Spleen (tissue), 11 donors: ENCODE measurements at regions not wholly inside any gene's neighbourhood (a gene's known extent, or its start where the extent isn't known, plus 50 kb on each side); places are given as distances from the start of the nearest gene placed in this dataset.

Source experiments
- DNase-seq: peaks from one replicate; pipeline ENCODE4 v3.0.0-alpha.2; 2020
- H3K27ac ChIP-seq, 8 donors: fragments of 200-600 bp; sonication (generic) in 7 of 8; 1 replicate in 4 of 8; 2 replicates in 4 of 8; pipeline versions ENCODE4 v1.5.0 to v1.8.0; 2016 to 2021; ENCODE audit warnings: inconsistent platforms in 4 of 8, mild to moderate bottlenecking in 4 of 8, moderate library complexity in 1 of 8
- H3K27me3 ChIP-seq, 7 donors: fragments of 200-600 bp; sonication (generic) in 6 of 7; replicated peaks in 1 of 7; 1 replicate in 4 of 7; 2 replicates in 3 of 7; pipeline versions ENCODE4 v1.5.0 to v1.8.0; 2016 to 2021; ENCODE audit warnings: inconsistent platforms in 3 of 7, mild to moderate bottlenecking in 1 of 7
- H3K36me3 ChIP-seq, 6 donors: fragments of 200-600 bp; sonication (generic) in 5 of 6; 1 replicate in 4 of 6; 2 replicates in 2 of 6; pipeline versions ENCODE4 v1.5.0 to v1.8.0; 2016 to 2021; ENCODE audit warnings: inconsistent platforms in 2 of 6
- H3K4me1 ChIP-seq, 6 donors: fragments of 200-600 bp; sonication (generic) in 5 of 6; 1 replicate in 3 of 6; 2 replicates in 3 of 6; pipeline versions ENCODE4 v1.5.0 to v1.8.0; 2016 to 2021; ENCODE audit warnings: inconsistent platforms in 3 of 6
- H3K4me3 ChIP-seq, 8 donors: fragments of 200-600 bp; sonication (generic) in 7 of 8; 1 replicate in 4 of 8; 2 replicates in 4 of 8; pipeline versions ENCODE4 v1.5.0 to v1.8.0; 2016 to 2021; ENCODE audit warnings: inconsistent platforms in 4 of 8, mild to moderate bottlenecking in 4 of 8, moderate library complexity in 2 of 8
- H3K9me3 ChIP-seq, 8 donors: fragments of 200-600 bp; sonication (generic) in 7 of 8; 1 replicate in 4 of 8; 2 replicates in 4 of 8; pipeline versions ENCODE4 v1.5.0 to v1.8.0; 2016 to 2021; ENCODE audit warnings: inconsistent platforms in 4 of 8
- POLR2A ChIP-seq, 3 donors: fragments of 450-650 bp; IDR thresholded peaks; one replicate each; pipeline ENCODE4 v1.5.1; 2017; ENCODE audit warnings: antibody characterized with exemption in 3 of 3, mild to moderate bottlenecking in 1 of 3
- POLR2AphosphoS5 ChIP-seq, 3 donors: sonication (generic); formaldehyde crosslinking; IDR thresholded peaks; one replicate each; pipeline ENCODE4 v1.5.1; 2017; ENCODE audit warnings: antibody characterized with exemption in 3 of 3
- whole genome bisulfite sequencing, 5 donors: extraction: QIAGEN DNeasy Blood & Tissue Kit in 3 of 5; methylation state at CpG; one replicate each; pipeline versions ENCODE4 v1.1.5 to v1.1.7; 2013 to 2018; 5-methylcytosine and 5-hydroxymethylcytosine counted together
- intact Hi-C: fragments of 100-400 bp; cut with DNase I; formaldehyde crosslinking; loops from one replicate; pipeline ENCODE4 v1.15.0; 2023; ENCODE audit warnings: low total_unique reads
- TF ChIP-seq, protein P1 (sequence below), 11 experiments: fragments of 200-600 bp in 7 of 11; fragments of 450-650 bp in 4 of 11; sonication (generic) in 4 of 11; IDR thresholded peaks in 8 of 11; conservative IDR thresholded peaks in 3 of 11; 1 replicate in 7 of 11; 2 replicates in 4 of 11; pipeline versions ENCODE4 v1.4.0 to v1.8.0; 2016 to 2021; ENCODE audit warnings: antibody characterized with exemption in 11 of 11, inconsistent platforms in 4 of 11, mild to moderate bottlenecking in 1 of 11
- donor health status: healthy with polysubstance abuse.
- donor health status: DM: no; HTN: no; CAD: no; lungs with moderate emphysema.
- donor health status: DM: no; HTN: no; CAD: no.
- donor health status: Bipolar disorder and iron deficiency.
- donor health status: healthy.
- donor health status: DM: no; HTN: no; CAD: no.
- donor health status: DM: yes; HTN: yes; CAD: no.

DNA sequence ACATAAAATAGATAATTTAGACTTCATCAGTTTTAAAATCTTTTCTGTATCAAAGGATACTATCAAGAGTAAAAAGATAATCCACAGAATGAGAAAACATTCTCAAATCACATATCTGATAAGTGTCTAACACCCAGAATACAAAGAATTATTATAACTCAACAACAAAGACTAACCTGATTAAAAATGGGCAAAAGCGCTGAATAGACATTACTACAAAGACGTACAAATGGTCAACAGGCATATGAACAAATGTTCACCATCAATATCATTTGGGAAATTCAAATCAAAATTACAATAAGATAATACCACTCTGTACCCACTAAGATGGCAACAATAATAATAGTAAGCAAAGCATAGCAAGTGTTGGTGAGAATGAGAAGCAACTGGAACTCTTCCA is 503.8 kb downstream of the CDH26 start:
- H3K36me3 ChIP-seq = no peaks in the 10 kb centered on the region
- H3K27ac ChIP-seq = no peak overlapping the region
- 89 to 99% (median 91%) methylated on average over 2 of the region's 2 CpGs for WGBS, 5 donors
- no peak for TF ChIP-seq POLR2AphosphoS5 (IDR thresholded peaks at IDR 0.05)
- H3K4me3 ChIP-seq = no peak overlapping the region
- DNase-seq = no peak
- H3K4me1 ChIP-seq = no peaks in the 10 kb centered on the region
- H3K9me3 ChIP-seq = peaks cover 0 to 10% (median 2%) of the 10 kb centered on the region in 8 donors
- intact Hi-C loops = no loop called here
- H3K27me3 ChIP-seq = no peaks in the 10 kb centered on the region

DNA sequence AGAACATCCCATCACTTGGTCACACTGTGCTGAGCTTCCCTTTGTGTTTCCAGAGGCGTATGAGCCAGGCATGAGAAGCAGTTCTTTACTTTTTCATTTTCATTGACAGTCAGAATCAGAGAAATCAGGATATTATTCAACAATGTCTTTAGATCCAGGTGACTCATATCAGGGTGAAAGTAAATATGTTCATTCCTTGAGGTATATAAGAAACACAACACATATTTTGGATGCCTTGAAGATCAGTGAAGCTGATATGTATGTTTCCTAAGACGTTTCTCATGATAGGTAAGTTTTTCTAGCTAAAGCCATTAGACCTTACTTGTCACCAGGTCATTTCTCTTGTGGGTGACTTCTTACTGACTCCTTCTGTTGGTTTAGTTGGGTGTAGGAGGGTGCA is 505.6 kb downstream of the CDH26 start:
- Histone ChIP-seq H3K4me1 (no peaks in the 10 kb centered on the region), H3K27me3 (no peaks in the 10 kb centered on the region), H3K27ac (no peak overlapping the region), H3K9me3 (peaks cover 0 to 10% (median 2%) of the 10 kb centered on the region in 8 donors), H3K36me3 (no peaks in the 10 kb centered on the region), H3K4me3 (no peak overlapping the region)
- TF ChIP-seq POLR2A (IDR thresholded peaks at IDR 0.05) = no peak
- TF ChIP-seq, protein P1, sequence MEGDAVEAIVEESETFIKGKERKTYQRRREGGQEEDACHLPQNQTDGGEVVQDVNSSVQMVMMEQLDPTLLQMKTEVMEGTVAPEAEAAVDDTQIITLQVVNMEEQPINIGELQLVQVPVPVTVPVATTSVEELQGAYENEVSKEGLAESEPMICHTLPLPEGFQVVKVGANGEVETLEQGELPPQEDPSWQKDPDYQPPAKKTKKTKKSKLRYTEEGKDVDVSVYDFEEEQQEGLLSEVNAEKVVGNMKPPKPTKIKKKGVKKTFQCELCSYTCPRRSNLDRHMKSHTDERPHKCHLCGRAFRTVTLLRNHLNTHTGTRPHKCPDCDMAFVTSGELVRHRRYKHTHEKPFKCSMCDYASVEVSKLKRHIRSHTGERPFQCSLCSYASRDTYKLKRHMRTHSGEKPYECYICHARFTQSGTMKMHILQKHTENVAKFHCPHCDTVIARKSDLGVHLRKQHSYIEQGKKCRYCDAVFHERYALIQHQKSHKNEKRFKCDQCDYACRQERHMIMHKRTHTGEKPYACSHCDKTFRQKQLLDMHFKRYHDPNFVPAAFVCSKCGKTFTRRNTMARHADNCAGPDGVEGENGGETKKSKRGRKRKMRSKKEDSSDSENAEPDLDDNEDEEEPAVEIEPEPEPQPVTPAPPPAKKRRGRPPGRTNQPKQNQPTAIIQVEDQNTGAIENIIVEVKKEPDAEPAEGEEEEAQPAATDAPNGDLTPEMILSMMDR (IDR thresholded peaks at IDR 0.05 in 8 of 11, conservative IDR thresholded peaks at IDR 0.05 in 3 of 11) = no peak
- no peak for TF ChIP-seq POLR2AphosphoS5 (IDR thresholded peaks at IDR 0.05)
- 52 to 68% (median 63%) methylated on average over 2 of the region's 2 CpGs for WGBS, 5 donors
- no peak for DNase-seq
- intact Hi-C loops = no loop called here

DNA sequence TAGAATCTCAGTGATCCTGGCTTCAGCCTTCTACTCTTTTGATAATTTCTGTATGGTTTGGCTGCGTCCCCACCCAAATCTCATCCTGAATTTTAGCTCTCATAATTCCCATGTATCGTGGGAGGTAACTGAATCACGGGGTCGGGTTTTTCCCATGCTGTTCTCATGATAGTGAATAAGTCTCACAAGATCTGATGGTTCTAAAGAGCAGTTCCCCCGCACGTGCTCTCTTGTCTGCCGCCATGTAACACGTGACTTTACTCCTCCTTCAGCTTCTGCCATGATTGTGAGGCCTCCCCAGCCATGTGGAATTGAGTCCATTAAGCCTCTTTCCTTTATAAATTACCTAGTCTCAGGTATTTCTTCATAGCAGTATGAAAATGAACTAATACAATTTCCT is 507.2 kb downstream of the CDH26 start:
- intact Hi-C loops = no loop called here
- Histone ChIP-seq H3K4me1 (no peaks in the 10 kb centered on the region), H3K36me3 (no peaks in the 10 kb centered on the region), H3K27ac (no peak overlapping the region), H3K9me3 (peaks cover 0 to 10% (median 2%) of the 10 kb centered on the region in 8 donors), H3K4me3 (no peak overlapping the region), H3K27me3 (no peaks in the 10 kb centered on the region)
- TF ChIP-seq POLR2A (IDR thresholded peaks at IDR 0.05) (no peak), POLR2AphosphoS5 (IDR thresholded peaks at IDR 0.05) (no peak)
- TF ChIP-seq, protein P1 (IDR thresholded peaks at IDR 0.05 in 8 of 11, conservative IDR thresholded peaks at IDR 0.05 in 3 of 11) = no peak
- WGBS, 5 donors = 85 to 91% (median 86%) methylated on average over 8 of the region's 8 CpGs
- DNase-seq = no peak

DNA sequence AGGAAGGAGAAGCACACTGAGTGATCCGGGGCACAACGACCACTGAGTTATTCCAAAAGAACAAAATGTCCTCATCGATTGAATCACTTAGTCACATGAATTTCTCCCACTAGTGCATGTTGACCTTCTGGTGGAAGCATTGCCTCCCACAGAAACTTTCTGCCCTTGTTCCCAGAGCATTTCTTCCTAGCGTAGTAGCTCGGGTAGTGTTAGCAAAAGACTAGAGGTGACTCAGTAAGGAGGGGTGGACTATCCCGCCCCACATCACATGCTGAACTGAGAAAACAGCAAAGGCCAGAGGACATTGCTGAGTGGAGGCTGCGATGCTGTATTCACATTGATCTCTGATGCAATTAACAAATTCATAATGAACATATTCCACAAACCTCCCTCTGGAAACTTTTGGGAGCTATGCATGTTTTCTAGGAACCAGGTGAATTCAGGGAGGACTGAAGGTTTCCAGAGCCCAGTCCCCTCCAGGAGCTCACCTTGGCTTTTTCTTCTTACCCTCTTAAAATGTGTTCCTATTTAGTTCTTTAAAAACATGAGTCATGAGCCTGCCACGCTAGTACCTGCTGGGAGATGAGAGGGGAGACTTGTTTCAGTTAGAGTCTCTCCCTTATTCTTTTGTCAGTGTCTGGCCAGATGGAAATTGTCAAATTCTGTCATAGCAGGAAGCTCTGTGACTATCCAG is 507.9 kb downstream of the CDH26 start:
- 63 to 84% (median 79%) methylated on average over 8 of the region's 8 CpGs for WGBS, 5 donors
- Histone ChIP-seq H3K27me3 (no peaks in the 10 kb centered on the region), H3K4me1 (no peaks in the 10 kb centered on the region), H3K4me3 (no peak overlapping the region), H3K27ac (no peak overlapping the region), H3K36me3 (no peaks in the 10 kb centered on the region), H3K9me3 (peaks cover 0 to 10% (median 0%) of the 10 kb centered on the region in 8 donors)
- no peak for DNase-seq
- intact Hi-C loops = no loop called here
- TF ChIP-seq, protein P1 (IDR thresholded peaks at IDR 0.05 in 8 of 11, conservative IDR thresholded peaks at IDR 0.05 in 3 of 11) = no peak
- TF ChIP-seq POLR2A (IDR thresholded peaks at IDR 0.05) = no peak
- TF ChIP-seq POLR2AphosphoS5 (IDR thresholded peaks at IDR 0.05) = no peak
